Mesendoderm (in vitro differentiated cells): ENCODE measurements at regions not wholly inside any gene's neighbourhood (a gene's known extent, or its start where the extent isn't known, plus 50 kb on each side); places are given as distances from the start of the nearest gene placed in this dataset.
"Not testable (repeated sequence)": the region's sequence is repeated elsewhere in the genome, so short reads cannot be mapped to it uniquely, and the experiment has no call there.

Experiments
- DNase-seq: peaks from one replicate; pipeline ENCODE4 v3.0.0; 2013
- H2AK5ac ChIP-seq: 2 replicates; pipeline ENCODE4 v1.6.1; 2013; ENCODE audit warnings: low read length, inconsistent platforms
- H2BK120ac ChIP-seq: 2 replicates; pipeline ENCODE4 v1.6.1; 2013; ENCODE audit warnings: low read depth, mild to moderate bottlenecking, low read length, moderate library complexity, mixed read lengths
- H2BK15ac ChIP-seq: replicated peaks from 2 replicates; pipeline ENCODE4 v1.6.1; 2013; ENCODE audit warnings: low read depth, mild to moderate bottlenecking, moderate library complexity
- H2BK5ac ChIP-seq: 2 replicates; pipeline ENCODE4 v1.6.1; 2013; ENCODE audit warnings: low read length, inconsistent platforms
- H3K18ac ChIP-seq: 2 replicates; pipeline ENCODE4 v1.6.1; 2013; ENCODE audit warnings: mild to moderate bottlenecking, low read length, mixed read lengths
- H3K23ac ChIP-seq: one replicate; pipeline ENCODE4 v1.6.1; 2013; ENCODE audit warnings: low read length
- H3K27ac ChIP-seq: 2 replicates; pipeline ENCODE4 v1.5.1; 2013; ENCODE audit warnings: low read depth, mild to moderate bottlenecking, inconsistent platforms, low read length, moderate library complexity
- H3K27me3 ChIP-seq: 2 replicates; pipeline ENCODE4 v1.6.1; 2013; ENCODE audit warnings: low read length, control low read depth, mild to moderate bottlenecking, inconsistent platforms; ENCODE audit not compliant: insufficient read depth, poor library complexity
- H3K36me3 ChIP-seq: 2 replicates; pipeline ENCODE4 v1.6.1; 2013; ENCODE audit warnings: low read length, inconsistent platforms; ENCODE audit not compliant: control insufficient read depth, insufficient read depth
- H3K4ac ChIP-seq: one replicate; pipeline ENCODE4 v1.6.1; 2013; ENCODE audit warnings: low read depth, mild to moderate bottlenecking, low read length, moderate library complexity
- H3K4me1 ChIP-seq: 2 replicates; pipeline ENCODE4 v1.6.1; 2013; ENCODE audit warnings: low read depth, low read length, inconsistent platforms; ENCODE audit not compliant: control insufficient read depth
- H3K4me2 ChIP-seq: 2 replicates; pipeline ENCODE4 v1.6.1; 2013; ENCODE audit warnings: low read length
- H3K4me3 ChIP-seq: 2 replicates; pipeline ENCODE4 v1.5.1; 2013; ENCODE audit warnings: mild to moderate bottlenecking, low read length
- H3K56ac ChIP-seq: one replicate; pipeline ENCODE4 v1.6.1; 2013; ENCODE audit warnings: low read length
- H3K79me1 ChIP-seq: 2 replicates; pipeline ENCODE4 v1.6.1; 2013; ENCODE audit warnings: low read length, inconsistent platforms
- H3K79me2 ChIP-seq: 2 replicates; pipeline ENCODE4 v1.6.1; 2013; ENCODE audit warnings: mild to moderate bottlenecking, low read length; ENCODE audit not compliant: control insufficient read depth, insufficient read depth
- H3K9ac ChIP-seq: 2 replicates; pipeline ENCODE4 v1.6.1; 2013; ENCODE audit warnings: low read length, inconsistent platforms
- H4K5ac ChIP-seq: one replicate; pipeline ENCODE4 v1.6.1; 2013; ENCODE audit warnings: low read length
- H4K8ac ChIP-seq: one replicate; pipeline ENCODE4 v1.6.1; 2013; ENCODE audit warnings: low read depth, mild to moderate bottlenecking, control low read depth, low read length, moderate library complexity
- WGBS: extraction: QIAGEN DNeasy Blood & Tissue Kit; methylation state at CpG from one replicate; pipeline ENCODE4 v1.1.7; 2013; ENCODE audit warnings: low lambda C conversion rate, missing lambda C conversion rate; ENCODE audit not compliant: insufficient coverage; ENCODE audit errors: extremely low coverage; 5-methylcytosine and 5-hydroxymethylcytosine counted together

GRCh38 chr7:120056227-120056626 is 216.7 kb upstream of the KCND2 start:
- H3K9ac ChIP-seq, result no peak overlapping the region
- no peak for DNase-seq
- no peak overlapping the region for H3K23ac ChIP-seq
- no peaks in the 10 kb centered on the region for H3K4me1 ChIP-seq
- H2BK15ac ChIP-seq, result no peak overlapping the region
- H2BK120ac ChIP-seq, result no peak overlapping the region
- H3K4ac ChIP-seq, result no peak overlapping the region
- no peaks in the 10 kb centered on the region for H3K27me3 ChIP-seq
- H4K8ac ChIP-seq, result no peak overlapping the region
- no peak overlapping the region for H2AK5ac ChIP-seq
- H3K79me1 ChIP-seq, result no peaks in the 10 kb centered on the region
- no peaks in the 10 kb centered on the region for H3K79me2 ChIP-seq
- no peak overlapping the region for H4K5ac ChIP-seq
- H3K36me3 ChIP-seq, result no peaks in the 10 kb centered on the region
- no peak overlapping the region for H3K56ac ChIP-seq
- no peak overlapping the region for H3K27ac ChIP-seq
- no peak overlapping the region for H3K4me3 ChIP-seq
- WGBS, result no CpG with 5 or more reads among the region's 4 CpGs
- H3K18ac ChIP-seq, result no peak overlapping the region
- H3K4me2 ChIP-seq, result no peak overlapping the region
- no peak overlapping the region for H2BK5ac ChIP-seq

GRCh38 chr7:120059641-120060040 is 213.3 kb upstream of the KCND2 start:
- WGBS, result no CpG with 5 or more reads among the region's 1 CpG
- no peaks in the 10 kb centered on the region for H3K79me2 ChIP-seq
- H3K4me1 ChIP-seq, result no peaks in the 10 kb centered on the region
- H3K4me2 ChIP-seq, result no peak overlapping the region
- no peak for DNase-seq
- no peaks in the 10 kb centered on the region for H3K36me3 ChIP-seq
- no peak overlapping the region for H4K5ac ChIP-seq
- no peak overlapping the region for H4K8ac ChIP-seq
- H3K23ac ChIP-seq, result no peak overlapping the region
- no peaks in the 10 kb centered on the region for H3K79me1 ChIP-seq
- H2BK120ac ChIP-seq, result no peak overlapping the region
- H2BK15ac ChIP-seq, result no peak overlapping the region
- no peak overlapping the region for H3K4ac ChIP-seq
- no peak overlapping the region for H3K18ac ChIP-seq
- H3K27ac ChIP-seq, result no peak overlapping the region
- no peak overlapping the region for H2BK5ac ChIP-seq
- H3K9ac ChIP-seq, result no peak overlapping the region
- H3K27me3 ChIP-seq, result no peaks in the 10 kb centered on the region
- no peak overlapping the region for H2AK5ac ChIP-seq
- no peak overlapping the region for H3K56ac ChIP-seq
- no peak overlapping the region for H3K4me3 ChIP-seq

GRCh38 chr7:120060281-120060680 is 212.7 kb upstream of the KCND2 start:
- H3K79me2 ChIP-seq, result no peaks in the 10 kb centered on the region
- H3K4me2 ChIP-seq, result no peak overlapping the region
- no CpG with 5 or more reads among the region's 4 CpGs for WGBS
- no peak overlapping the region for H3K27ac ChIP-seq
- no peak overlapping the region for H3K9ac ChIP-seq
- H2BK5ac ChIP-seq, result no peak overlapping the region
- no peaks in the 10 kb centered on the region for H3K36me3 ChIP-seq
- no peak overlapping the region for H4K5ac ChIP-seq
- H3K18ac ChIP-seq, result no peak overlapping the region
- no peak overlapping the region for H3K23ac ChIP-seq
- H2AK5ac ChIP-seq, result no peak overlapping the region
- no peak overlapping the region for H3K56ac ChIP-seq
- H2BK120ac ChIP-seq, result no peak overlapping the region
- no peak overlapping the region for H4K8ac ChIP-seq
- DNase-seq, result no peak
- no peaks in the 10 kb centered on the region for H3K27me3 ChIP-seq
- no peaks in the 10 kb centered on the region for H3K79me1 ChIP-seq
- no peaks in the 10 kb centered on the region for H3K4me1 ChIP-seq
- H2BK15ac ChIP-seq, result no peak overlapping the region
- no peak overlapping the region for H3K4me3 ChIP-seq
- H3K4ac ChIP-seq, result no peak overlapping the region

- Histone ChIP-seq H4K8ac (no peak overlapping the region), H2BK5ac (no peak overlapping the region), H3K79me2 (no peaks in the 10 kb centered on the region), H3K27ac (no peak overlapping the region), H3K79me1 (no peaks in the 10 kb centered on the region), H3K4me1 (no peaks in the 10 kb centered on the region), H3K18ac (no peak overlapping the region), H4K5ac (no peak overlapping the region), H3K56ac (no peak overlapping the region), H3K9ac (no peak overlapping the region), H3K4ac (no peak overlapping the region), H3K36me3 (no peaks in the 10 kb centered on the region), H3K4me3 (no peak overlapping the region), H3K23ac (no peak overlapping the region), H2BK15ac (no peak overlapping the region), H2AK5ac (no peak overlapping the region), H3K27me3 (no peaks in the 10 kb centered on the region), H2BK120ac (no peak overlapping the region), H3K4me2 (no peak overlapping the region)
- no CpG with 5 or more reads among the region's 7 CpGs for WGBS
- no peak for DNase-seq
These were observed 212.1 kb upstream of the KCND2 start for GRCh38 chr7:120060875-120061274.

GRCh38 chr7:120064565-120064964 is 208.4 kb upstream of the KCND2 start:
- Histone ChIP-seq H2BK5ac (no peak overlapping the region), H2AK5ac (no peak overlapping the region), H3K4me1 (no peaks in the 10 kb centered on the region), H3K27ac (no peak overlapping the region), H4K8ac (no peak overlapping the region), H3K4me3 (no peak overlapping the region), H3K18ac (no peak overlapping the region), H4K5ac (no peak overlapping the region), H3K23ac (no peak overlapping the region), H3K4me2 (no peak overlapping the region), H3K27me3 (no peaks in the 10 kb centered on the region), H3K9ac (no peak overlapping the region), H3K56ac (no peak overlapping the region), H3K36me3 (no peaks in the 10 kb centered on the region), H2BK15ac (no peak overlapping the region), H3K79me2 (no peaks in the 10 kb centered on the region), H3K79me1 (no peaks in the 10 kb centered on the region), H3K4ac (no peak overlapping the region), H2BK120ac (no peak overlapping the region)
- no peak for DNase-seq

- H3K27ac ChIP-seq, H3K79me2 ChIP-seq, H3K9ac ChIP-seq, H3K79me1 ChIP-seq, H2BK15ac ChIP-seq, H3K56ac ChIP-seq, H3K18ac ChIP-seq, H4K5ac ChIP-seq, DNase-seq, H3K4me2 ChIP-seq, H2BK120ac ChIP-seq, H3K23ac ChIP-seq, H3K4me1 ChIP-seq, H4K8ac ChIP-seq, H3K27me3 ChIP-seq, H2BK5ac ChIP-seq, H3K4me3 ChIP-seq, H3K36me3 ChIP-seq, H2AK5ac ChIP-seq, H3K4ac ChIP-seq: not testable (repeated sequence)
These were observed 206.1 kb upstream of the KCND2 start for GRCh38 chr7:120066898-120067297.
